ENCODE measurements at regions not wholly inside any gene's neighbourhood (a gene's known extent, or its start where the extent isn't known, plus 50 kb on each side); places are given as distances from the start of the nearest gene placed in this dataset.

DNA sequence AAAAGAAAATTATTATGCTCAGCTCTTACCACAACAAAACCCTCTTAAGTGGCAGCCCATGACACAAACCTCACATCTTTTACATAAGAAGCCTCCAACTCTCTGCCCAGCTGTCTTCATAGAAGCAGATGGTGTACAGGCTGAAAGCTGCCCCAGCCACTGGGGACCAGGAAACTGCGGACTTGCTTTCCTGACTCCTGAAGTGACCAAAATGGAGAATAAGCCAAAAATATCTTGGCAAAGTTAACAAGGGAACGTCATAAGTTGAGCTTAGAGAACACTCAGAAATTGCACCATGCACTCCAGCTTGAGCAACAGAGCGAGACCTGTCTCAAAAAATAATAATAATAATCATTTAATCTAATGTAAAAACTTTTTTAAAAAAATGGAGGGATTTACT is 160.3 kb upstream of the CDYL start:
- TF ChIP-seq JUN (IDR thresholded peaks at IDR 0.05; ENCODE audit: borderline replicate concordance, insufficient read depth, insufficient read length, low read depth) = no peak
- no peak for TF ChIP-seq GATA2 (IDR thresholded peaks at IDR 0.05; ENCODE audit: insufficient read depth, insufficient read length, low read depth, low read length)
- TF ChIP-seq MYC (IDR thresholded peaks at IDR 0.05; ENCODE audit: low read depth, low read length) = no peak
- no peak for TF ChIP-seq EZH2 (IDR thresholded peaks at IDR 0.05; ENCODE audit: borderline replicate concordance, low read depth, low read length, severe bottlenecking)
- TF ChIP-seq FOS (IDR thresholded peaks at IDR 0.05; ENCODE audit: borderline replicate concordance, insufficient read depth, low read length) = no peak
- TF ChIP-seq POLR2A (IDR thresholded peaks at IDR 0.05; ENCODE audit: low read depth, low read length) = no peak
- TF ChIP-seq, protein P1, sequence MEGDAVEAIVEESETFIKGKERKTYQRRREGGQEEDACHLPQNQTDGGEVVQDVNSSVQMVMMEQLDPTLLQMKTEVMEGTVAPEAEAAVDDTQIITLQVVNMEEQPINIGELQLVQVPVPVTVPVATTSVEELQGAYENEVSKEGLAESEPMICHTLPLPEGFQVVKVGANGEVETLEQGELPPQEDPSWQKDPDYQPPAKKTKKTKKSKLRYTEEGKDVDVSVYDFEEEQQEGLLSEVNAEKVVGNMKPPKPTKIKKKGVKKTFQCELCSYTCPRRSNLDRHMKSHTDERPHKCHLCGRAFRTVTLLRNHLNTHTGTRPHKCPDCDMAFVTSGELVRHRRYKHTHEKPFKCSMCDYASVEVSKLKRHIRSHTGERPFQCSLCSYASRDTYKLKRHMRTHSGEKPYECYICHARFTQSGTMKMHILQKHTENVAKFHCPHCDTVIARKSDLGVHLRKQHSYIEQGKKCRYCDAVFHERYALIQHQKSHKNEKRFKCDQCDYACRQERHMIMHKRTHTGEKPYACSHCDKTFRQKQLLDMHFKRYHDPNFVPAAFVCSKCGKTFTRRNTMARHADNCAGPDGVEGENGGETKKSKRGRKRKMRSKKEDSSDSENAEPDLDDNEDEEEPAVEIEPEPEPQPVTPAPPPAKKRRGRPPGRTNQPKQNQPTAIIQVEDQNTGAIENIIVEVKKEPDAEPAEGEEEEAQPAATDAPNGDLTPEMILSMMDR (IDR thresholded peaks at IDR 0.05; ENCODE audit: extremely low read depth in 1 of 2, insufficient read depth in 1 of 2, low read depth in 1 of 2, low read length in 2 of 2) = no peak
- no peak for TF ChIP-seq POLR2AphosphoS5 (IDR thresholded peaks at IDR 0.05; ENCODE audit: insufficient read depth, low read depth, low read length)
- TF ChIP-seq, protein P2, sequence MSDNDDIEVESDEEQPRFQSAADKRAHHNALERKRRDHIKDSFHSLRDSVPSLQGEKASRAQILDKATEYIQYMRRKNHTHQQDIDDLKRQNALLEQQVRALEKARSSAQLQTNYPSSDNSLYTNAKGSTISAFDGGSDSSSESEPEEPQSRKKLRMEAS (IDR thresholded peaks at IDR 0.05; ENCODE audit: insufficient read depth, insufficient read length) = no peak
- Histone ChIP-seq H3K4me3 (replicated peaks in 1 of 3; ENCODE audit: insufficient read depth in 1 of 3, low read depth in 1 of 3, low read length in 3 of 3) (no peak overlapping the region), H3K4me2 (ENCODE audit: insufficient read depth, low read length) (no peak overlapping the region), H2AFZ (ENCODE audit: low read depth, low read length) (no peak overlapping the region), H3K9me1 (replicated peaks; ENCODE audit: control insufficient read depth, extremely low read depth, insufficient read depth, low read length) (no peaks in the 10 kb centered on the region), H3K36me3 (ENCODE audit: control insufficient read depth in 2 of 2, extremely low read depth in 1 of 2, insufficient read depth in 2 of 2, low read length in 2 of 2) (no peaks in the 10 kb centered on the region), H3K9ac (replicated peaks; ENCODE audit: extremely low read depth, insufficient read depth, low read length) (no peak overlapping the region), H3K27ac (ENCODE audit: insufficient read depth, low read depth, low read length) (no peak overlapping the region), H3K79me2 (ENCODE audit: control insufficient read depth, insufficient read depth, low read length) (no peaks in the 10 kb centered on the region), H3K4me1 (ENCODE audit: control insufficient read depth, extremely low read depth, insufficient read depth, low read length) (peaks cover under 1% of the 10 kb centered on the region), H3K27me3 (ENCODE audit: control insufficient read depth in 2 of 2, insufficient read depth in 2 of 2, low read length in 2 of 2) (peaks cover 0 to 2% of the 10 kb centered on the region in 2 experiments), H3K9me3 (replicated peaks; ENCODE audit: control insufficient read depth, insufficient read depth, low read length) (no peaks in the 10 kb centered on the region), H4K20me1 (replicated peaks; ENCODE audit: control insufficient read depth, extremely low read depth, insufficient read depth, low read length) (no peaks in the 10 kb centered on the region)
- CTCF ChIA-PET = no interaction called here
- FAIRE-seq (no peak), DNase-seq (ENCODE audit: low read depth, low spot score) (no peak)
- dilution Hi-C loops (cut with MboI; ENCODE audit: extremely low pct_ligation_motif_present, low sequenced_read_pairs) (no loop called here), intact Hi-C loops (cut with micrococcal nuclease) (no loop called here)
- POLR2A ChIA-PET = no interaction called here
- BruUV-seq (replicated peaks) = no TSS peak
